CD14-positive monocyte (primary cell): ENCODE measurements at regions not wholly inside any gene's neighbourhood (a gene's known extent, or its start where the extent isn't known, plus 50 kb on each side); places are given as distances from the start of the nearest gene placed in this dataset.

Source experiments
- DNase-seq, 3 donors: peaks; one replicate each; pipeline ENCODE4 v3.0.0-alpha.2; 2011 to 2022
- H2AFZ ChIP-seq: 2 replicates; pipeline ENCODE4 v1.6.0; 2012; ENCODE audit warnings: mild to moderate bottlenecking, low read depth, low read length, inconsistent platforms; ENCODE audit not compliant: insufficient read depth, poor library complexity, severe bottlenecking
- H3K27ac ChIP-seq, 2 donors: 1 replicate in 1 of 2; 2 replicates in 1 of 2; pipeline ENCODE4 v1.5.1; 2012 to 2013; ENCODE audit warnings: low read length in 2 of 2, control low read depth in 1 of 2, inconsistent platforms in 1 of 2, low read depth in 1 of 2, mild to moderate bottlenecking in 1 of 2
- H3K27me3 ChIP-seq, 2 donors: one replicate each; pipeline versions ENCODE4 v1.6.0 to v1.6.1; 2011 to 2013; ENCODE audit warnings: low read length in 2 of 2; ENCODE audit not compliant: control insufficient read depth in 2 of 2, insufficient read depth in 2 of 2
- H3K36me3 ChIP-seq, 2 donors: replicated peaks in 1 of 2; 1 replicate in 1 of 2; 2 replicates in 1 of 2; pipeline versions ENCODE4 v1.5.1 to v1.6.1; 2012 to 2013; ENCODE audit warnings: low read length in 2 of 2, control low read depth in 1 of 2, inconsistent platforms in 1 of 2, mild to moderate bottlenecking in 1 of 2; ENCODE audit not compliant: insufficient read depth in 2 of 2, control insufficient read depth in 1 of 2
- H3K4me1 ChIP-seq, 2 donors: 1 replicate in 1 of 2; 2 replicates in 1 of 2; pipeline versions ENCODE4 v1.5.1 to v1.6.1; 2012 to 2013; ENCODE audit warnings: low read length in 2 of 2, control low read depth in 1 of 2, inconsistent platforms in 1 of 2, mild to moderate bottlenecking in 1 of 2, moderate library complexity in 1 of 2; ENCODE audit not compliant: insufficient read depth in 2 of 2, control insufficient read depth in 1 of 2
- H3K4me2 ChIP-seq: replicated peaks from 2 replicates; pipeline ENCODE3; 2012; ENCODE audit warnings: low read length, moderate library complexity, mild to moderate bottlenecking; ENCODE audit not compliant: poor library complexity, severe bottlenecking; ENCODE audit errors: extremely low read depth
- H3K4me3 ChIP-seq, 3 experiments: fragments of 200-600 bp in 1 of 3; sonication (generic) in 1 of 3; replicated peaks in 1 of 3; 1 replicate in 2 of 3; 2 replicates in 1 of 3; pipeline ENCODE4 v1.5.1; 2011 to 2013; ENCODE audit warnings: low read length in 3 of 3, mild to moderate bottlenecking in 3 of 3, control low read depth in 2 of 3, low read depth in 2 of 3, inconsistent platforms in 1 of 3, moderate library complexity in 1 of 3
- H3K79me2 ChIP-seq: 2 replicates; pipeline ENCODE4 v1.6.0; 2012; ENCODE audit warnings: mild to moderate bottlenecking, control low read depth, inconsistent platforms, low read length, moderate library complexity; ENCODE audit not compliant: insufficient read depth
- H3K9ac ChIP-seq: 2 replicates; pipeline ENCODE4 v1.6.0; 2017; ENCODE audit warnings: low read length, mild to moderate bottlenecking; ENCODE audit not compliant: insufficient read depth, poor library complexity, severe bottlenecking
- H3K9me3 ChIP-seq, 2 donors: replicated peaks in 1 of 2; 1 replicate in 1 of 2; 2 replicates in 1 of 2; pipeline versions ENCODE4 v1.5.1 to v1.6.1; 2012 to 2013; ENCODE audit warnings: low read length in 2 of 2, control low read depth in 1 of 2; ENCODE audit not compliant: control insufficient read depth in 1 of 2, insufficient read depth in 1 of 2
- H4K20me1 ChIP-seq: 2 replicates; pipeline ENCODE4 v1.6.0; 2012; ENCODE audit warnings: mild to moderate bottlenecking, low read length, control low read depth, moderate library complexity; ENCODE audit not compliant: insufficient read depth
- H3K27ac Mint-ChIP-seq, 7 donors: one replicate each; pipeline ENCODE4 v1.8.0; 2020; ENCODE audit warnings: mild to moderate bottlenecking in 7 of 7, mixed read lengths in 7 of 7, moderate library complexity in 6 of 7, inconsistent platforms in 2 of 7
- H3K27me3 Mint-ChIP-seq, 3 donors: one replicate each; pipeline ENCODE4 v1.8.0; 2021 to 2022; ENCODE audit warnings: low read depth in 3 of 3, mild to moderate bottlenecking in 3 of 3, mixed read lengths in 3 of 3, moderate library complexity in 3 of 3, inconsistent platforms in 1 of 3
- H3K36me3 Mint-ChIP-seq, 2 donors: one replicate each; pipeline ENCODE4 v1.8.0; 2020; ENCODE audit warnings: mixed read lengths in 2 of 2, inconsistent platforms in 1 of 2, mild to moderate bottlenecking in 1 of 2
- H3K4me1 Mint-ChIP-seq: one replicate; pipeline ENCODE4 v1.8.0; 2020; ENCODE audit warnings: mild to moderate bottlenecking, mixed read lengths
- H3K4me3 Mint-ChIP-seq, 2 donors: one replicate each; pipeline ENCODE4 v1.8.0; 2020; ENCODE audit warnings: mild to moderate bottlenecking in 2 of 2, mixed read lengths in 2 of 2, moderate library complexity in 1 of 2
- H3K9me3 Mint-ChIP-seq, 7 donors: one replicate each; pipeline ENCODE4 v1.8.0; 2020 to 2022; ENCODE audit warnings: mixed read lengths in 7 of 7, mild to moderate bottlenecking in 6 of 7, moderate library complexity in 6 of 7, inconsistent platforms in 2 of 7
- WGBS: methylation state at CpG from one replicate; pipeline ENCODE4 v1.1.5; 2013; ENCODE audit warnings: missing lambda C conversion rate; ENCODE audit not compliant: insufficient coverage; 5-methylcytosine and 5-hydroxymethylcytosine counted together
- intact Hi-C, 2 donors: fragments of 100-400 bp; cut with micrococcal nuclease; formaldehyde crosslinking; loops; one replicate each; pipeline versions ENCODE4 v1.15.0 to v1.15.1; 2023
- TF ChIP-seq, protein P1 (sequence below): fragments of 200-600 bp; IDR thresholded peaks from one replicate; pipeline ENCODE4 v1.8.0; 2022; ENCODE audit warnings: antibody characterized with exemption, mild to moderate bottlenecking

DNA sequence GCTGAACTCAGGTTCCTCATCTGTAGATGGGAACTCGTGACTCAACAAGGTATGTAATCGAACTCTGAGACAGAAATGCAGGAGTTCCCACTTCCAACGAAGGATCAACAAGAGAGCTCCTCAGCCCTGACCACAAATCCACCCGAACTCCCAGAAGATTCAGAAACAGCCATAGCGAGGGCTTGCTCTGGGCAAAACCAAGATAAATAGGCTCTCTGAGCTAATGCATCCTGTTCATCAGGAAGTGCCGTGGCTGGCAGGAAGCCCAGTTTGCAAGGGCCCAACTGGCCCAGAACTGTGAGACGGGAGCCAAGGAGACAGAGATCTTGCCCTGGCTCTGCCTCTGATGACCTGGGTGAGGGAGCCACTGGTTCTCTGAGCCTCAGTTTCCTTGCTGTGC lies 141.7 kb upstream of the PFKP start:
- H3K4me1 ChIP-seq: peaks cover 0 to 22% of the 10 kb centered on the region in 2 donors
- no peaks in the 10 kb centered on the region for H3K9me3 ChIP-seq
- no peak overlapping the region for H3K9ac ChIP-seq
- peaks cover 24% of the 10 kb centered on the region for H3K4me1 Mint-ChIP-seq
- H3K27me3 Mint-ChIP-seq: peaks cover 4 to 5% (median 5%) of the 10 kb centered on the region in 3 donors
- no peak overlapping the region for H3K27ac Mint-ChIP-seq
- TF ChIP-seq, protein P1, sequence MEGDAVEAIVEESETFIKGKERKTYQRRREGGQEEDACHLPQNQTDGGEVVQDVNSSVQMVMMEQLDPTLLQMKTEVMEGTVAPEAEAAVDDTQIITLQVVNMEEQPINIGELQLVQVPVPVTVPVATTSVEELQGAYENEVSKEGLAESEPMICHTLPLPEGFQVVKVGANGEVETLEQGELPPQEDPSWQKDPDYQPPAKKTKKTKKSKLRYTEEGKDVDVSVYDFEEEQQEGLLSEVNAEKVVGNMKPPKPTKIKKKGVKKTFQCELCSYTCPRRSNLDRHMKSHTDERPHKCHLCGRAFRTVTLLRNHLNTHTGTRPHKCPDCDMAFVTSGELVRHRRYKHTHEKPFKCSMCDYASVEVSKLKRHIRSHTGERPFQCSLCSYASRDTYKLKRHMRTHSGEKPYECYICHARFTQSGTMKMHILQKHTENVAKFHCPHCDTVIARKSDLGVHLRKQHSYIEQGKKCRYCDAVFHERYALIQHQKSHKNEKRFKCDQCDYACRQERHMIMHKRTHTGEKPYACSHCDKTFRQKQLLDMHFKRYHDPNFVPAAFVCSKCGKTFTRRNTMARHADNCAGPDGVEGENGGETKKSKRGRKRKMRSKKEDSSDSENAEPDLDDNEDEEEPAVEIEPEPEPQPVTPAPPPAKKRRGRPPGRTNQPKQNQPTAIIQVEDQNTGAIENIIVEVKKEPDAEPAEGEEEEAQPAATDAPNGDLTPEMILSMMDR: no peak
- H4K20me1 ChIP-seq: no peaks in the 10 kb centered on the region
- intact Hi-C loops: loop anchor here (5.0 kb wide), 1 partner anchor 117 kb away; no protein-coding TSS in a partner anchor
- no peak overlapping the region for H3K27ac ChIP-seq
- peaks cover 0 to 4% (median 0%) of the 10 kb centered on the region in 7 donors for H3K9me3 Mint-ChIP-seq
- H3K36me3 Mint-ChIP-seq: no peaks in the 10 kb centered on the region
- peak; percentile 10 to 32 (median 11) for DNase-seq
- 1% methylated on average over 7 of the region's 7 CpGs for WGBS
- no peaks in the 10 kb centered on the region for H3K27me3 ChIP-seq
- H3K4me2 ChIP-seq: no peak overlapping the region
- no peak overlapping the region for H3K4me3 ChIP-seq
- no peaks in the 10 kb centered on the region for H3K79me2 ChIP-seq
- H3K36me3 ChIP-seq: no peaks in the 10 kb centered on the region
- H2AFZ ChIP-seq: no peak overlapping the region
- H3K4me3 Mint-ChIP-seq: peak overlapping the region in 1 of 2 donors; percentile 7

DNA sequence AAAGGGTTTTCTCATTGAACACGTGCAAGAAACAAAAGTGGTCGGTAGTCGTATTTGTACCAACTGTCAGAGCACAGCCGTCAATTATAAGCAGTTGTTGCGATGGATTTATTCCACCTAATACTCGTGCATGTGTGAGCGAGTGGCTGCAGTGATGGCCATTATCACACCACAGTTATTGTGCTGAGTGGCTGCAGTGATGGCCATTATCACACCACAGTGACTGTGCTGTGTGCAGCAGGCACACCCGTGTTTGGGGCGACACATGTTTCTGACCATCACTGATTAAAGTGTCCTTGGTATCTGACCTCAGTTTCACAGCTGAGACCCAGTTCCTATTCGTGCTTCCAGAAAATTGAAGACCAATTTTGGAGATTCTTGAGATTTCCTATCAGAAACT lies 142.9 kb upstream of the PFKP start:
- H3K36me3 Mint-ChIP-seq: no peaks in the 10 kb centered on the region
- H3K27me3 ChIP-seq: no peaks in the 10 kb centered on the region
- H4K20me1 ChIP-seq: no peaks in the 10 kb centered on the region
- H3K4me3 Mint-ChIP-seq: no peak overlapping the region
- H2AFZ ChIP-seq: no peak overlapping the region
- no peaks in the 10 kb centered on the region for H3K36me3 ChIP-seq
- peaks cover 24% of the 10 kb centered on the region for H3K4me1 Mint-ChIP-seq
- no peak overlapping the region for H3K9ac ChIP-seq
- H3K4me3 ChIP-seq: no peak overlapping the region
- no peaks in the 10 kb centered on the region for H3K79me2 ChIP-seq
- H3K27ac ChIP-seq: no peak overlapping the region
- intact Hi-C loops: no loop called here
- H3K4me2 ChIP-seq: no peak overlapping the region
- peak overlapping the region in 1 of 7 donors; percentile 36 for H3K27ac Mint-ChIP-seq
- no peak for DNase-seq
- H3K9me3 ChIP-seq: no peaks in the 10 kb centered on the region
- H3K4me1 ChIP-seq: peaks cover 0 to 22% of the 10 kb centered on the region in 2 donors
- H3K27me3 Mint-ChIP-seq: peaks cover 4 to 5% (median 5%) of the 10 kb centered on the region in 3 donors
- TF ChIP-seq, protein P1: no peak
- peaks cover 0 to 4% (median 0%) of the 10 kb centered on the region in 7 donors for H3K9me3 Mint-ChIP-seq
- 100% methylated on average over 9 of the region's 10 CpGs for WGBS
